HUDEP-2 (cell line): ENCODE measurements at regions not wholly inside any gene's neighbourhood (a gene's known extent, or its start where the extent isn't known, plus 50 kb on each side); places are given as distances from the start of the nearest gene placed in this dataset.
"Not testable (repeated sequence)": the region's sequence is repeated elsewhere in the genome, so short reads cannot be mapped to it uniquely, and the experiment has no call there.

Experiments
- DNase-seq, 76 experiments: peaks; one replicate each; lab custom pipeline; 2025; ENCODE audit not compliant: unreplicated experiment in 76 of 76; lab: John Stamatoyannopoulos, UW

DNA sequence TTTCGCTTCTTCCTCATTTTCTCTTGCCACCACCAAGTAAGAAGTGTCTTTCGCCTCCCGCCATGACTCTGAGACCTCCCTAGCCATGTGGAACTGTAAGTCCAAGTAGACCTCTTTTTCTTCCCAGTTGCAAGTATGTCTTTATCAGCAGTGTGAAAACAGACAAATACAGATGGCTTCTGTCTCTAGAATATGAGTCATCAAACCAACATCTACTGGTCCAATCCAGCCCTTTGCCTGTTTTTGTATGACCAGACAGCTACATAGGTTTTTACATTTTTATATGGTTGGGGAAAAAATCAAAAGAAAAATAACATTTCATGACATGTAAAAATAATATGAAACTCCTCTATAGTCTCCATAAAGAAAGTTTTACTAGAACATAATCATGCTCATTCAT is 118.7 kb upstream of the PTPRG start:
- no peak for DNase-seq

DNA sequence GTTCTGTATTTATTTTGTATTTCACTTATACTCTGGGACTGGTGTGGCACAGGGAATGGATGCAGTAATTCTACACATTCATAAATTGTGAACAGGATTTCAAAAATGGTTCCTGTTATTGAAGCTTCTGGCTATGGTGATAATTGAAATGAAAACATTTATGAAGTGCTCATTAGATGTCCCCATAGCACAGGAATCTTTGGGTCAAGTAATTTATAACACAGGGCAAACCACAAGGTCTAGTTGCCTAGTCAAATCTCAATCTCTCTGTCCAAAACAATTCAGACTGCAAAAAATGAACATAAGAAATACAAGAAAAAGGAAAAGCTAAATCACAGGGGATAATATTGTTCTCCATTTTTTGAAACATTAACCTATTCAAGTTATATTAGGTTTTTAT is 117.5 kb upstream of the PTPRG start:
- no peak for DNase-seq

GRCh38 chr3:61444782-61445181 is 116.6 kb upstream of the PTPRG start:
- DNase-seq, result no peak

GRCh38 chr3:61445924-61446323 is 115.4 kb upstream of the PTPRG start:
- DNase-seq, result no peak

GRCh38 chr3:61446341-61446740 is 115.0 kb upstream of the PTPRG start:
- no peak for DNase-seq

DNA sequence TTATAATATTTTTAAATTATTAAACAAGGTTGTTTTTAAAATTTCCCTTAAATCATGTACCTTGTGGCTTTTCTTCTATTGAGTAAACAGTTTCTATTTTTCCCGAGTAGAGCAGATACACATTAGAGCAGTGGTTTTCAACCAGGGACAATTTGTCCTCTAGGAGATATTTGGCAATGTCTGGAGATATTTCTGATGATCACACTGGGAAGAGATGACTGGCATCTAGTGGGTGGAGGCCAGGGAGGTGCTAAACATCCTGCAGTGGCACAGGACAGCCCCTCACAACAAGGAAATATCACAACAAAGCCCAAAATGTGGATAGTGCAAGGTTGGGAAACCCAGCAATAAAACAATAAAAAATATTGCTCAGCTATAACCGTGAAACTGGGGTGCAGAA is 113.0 kb upstream of the PTPRG start:
- no peak for DNase-seq

DNA sequence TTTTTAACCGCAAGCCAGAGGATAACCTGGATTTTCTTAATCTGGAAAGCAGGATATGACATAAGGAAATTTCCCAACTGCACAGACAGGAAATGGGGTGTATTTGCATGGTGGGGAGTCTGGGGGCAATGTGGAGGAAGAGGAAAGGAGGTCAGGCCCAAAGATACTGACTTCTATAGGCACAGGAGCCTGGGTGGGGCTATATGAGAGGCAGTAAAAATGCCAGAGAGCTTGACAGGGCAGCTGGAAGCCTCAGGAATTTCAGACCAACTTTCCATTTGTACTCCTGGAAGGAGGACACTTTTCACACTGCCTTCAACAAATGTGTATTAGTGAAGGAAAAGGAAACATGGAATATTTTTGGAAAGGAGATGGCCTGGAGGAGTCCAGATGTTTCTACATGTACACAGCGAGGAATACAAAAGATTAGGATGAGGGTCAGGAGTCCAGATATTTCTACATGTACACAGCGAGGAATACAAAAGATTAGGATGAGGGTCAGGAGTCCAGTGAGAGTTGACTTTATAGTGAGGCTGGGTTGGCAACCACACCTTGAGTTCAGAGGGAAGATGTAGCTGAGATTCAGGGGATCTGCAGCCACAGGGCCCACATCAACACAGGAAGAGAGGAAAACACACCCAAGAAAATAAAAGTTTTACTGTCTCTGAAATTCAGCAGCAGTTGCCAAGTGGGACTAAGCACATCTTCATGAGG is 111.9 kb upstream of the PTPRG start:
- no peak for DNase-seq

GRCh38 chr3:61450866-61451265 is 110.5 kb upstream of the PTPRG start:
- no peak for DNase-seq

GRCh38 chr3:61451841-61452240 is 109.5 kb upstream of the PTPRG start:
- no peak for DNase-seq

- DNase-seq, result no peak
These were observed 108.8 kb upstream of the PTPRG start for GRCh38 chr3:61452535-61453090.

DNA sequence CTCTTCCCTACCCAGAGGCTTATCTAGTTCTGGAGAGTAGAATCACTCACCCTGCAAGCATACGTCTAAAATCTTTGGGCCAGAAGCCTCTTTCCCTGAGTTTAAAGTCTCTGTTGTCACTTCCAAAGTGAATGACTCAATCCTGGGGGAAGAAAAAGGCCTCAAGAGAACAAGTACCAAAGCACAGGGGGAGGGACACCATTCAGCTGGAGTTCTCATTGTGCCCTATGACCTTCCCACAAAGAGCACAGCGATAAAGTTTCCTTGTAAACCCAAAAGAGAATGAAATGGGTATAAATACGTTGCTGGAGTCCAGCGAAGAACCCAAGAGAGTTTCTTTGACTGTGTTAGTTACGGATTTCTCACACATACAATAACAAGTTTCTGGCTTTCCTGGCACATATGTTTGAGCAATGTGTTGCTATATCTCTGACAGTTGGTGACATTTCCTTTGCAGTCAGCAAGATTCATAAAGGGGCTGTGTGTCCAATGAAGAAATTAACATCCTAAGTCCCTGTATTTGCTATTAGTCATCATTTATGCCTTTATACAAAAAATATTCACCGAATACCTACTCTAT is 107.3 kb upstream of the PTPRG start:
- DNase-seq, result no peak

DNA sequence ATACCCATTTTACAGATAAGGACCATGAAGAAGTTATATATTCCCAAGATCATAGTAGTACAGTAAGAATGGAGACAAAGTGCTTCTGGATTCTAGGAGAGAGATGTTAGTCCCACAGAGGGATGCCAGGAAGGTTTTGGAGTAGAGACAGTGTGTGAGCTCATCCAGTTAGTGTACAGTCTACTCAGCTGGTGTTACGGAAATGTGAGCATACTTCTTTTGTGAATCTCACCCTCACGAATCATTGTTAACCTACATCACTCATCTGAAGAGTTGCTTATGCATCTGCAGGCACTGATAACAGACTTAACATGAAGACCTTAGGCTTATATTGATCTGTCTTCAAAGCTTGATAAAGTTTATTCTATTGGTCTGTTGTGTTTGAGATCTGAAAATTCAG is 106.6 kb upstream of the PTPRG start:
- DNase-seq, result no peak

GRCh38 chr3:61460636-61461035 is 100.7 kb upstream of the PTPRG start:
- no peak for DNase-seq

- DNase-seq, result no peak
These were observed 98.2 kb upstream of the PTPRG start for GRCh38 chr3:61463191-61463590.

- no peak for DNase-seq
These were observed 96.7 kb upstream of the PTPRG start for GRCh38 chr3:61464518-61465140.

- DNase-seq, result no peak
These were observed 95.0 kb upstream of the PTPRG start for GRCh38 chr3:61466357-61466756.

- DNase-seq, result no peak
These were observed 77.4 kb upstream of the PTPRG start for GRCh38 chr3:61483997-61484396.

- no peak for DNase-seq
These were observed 68.0 kb upstream of the PTPRG start for GRCh38 chr3:61493339-61493738.

- not testable (repeated sequence) for DNase-seq
These were observed 67.1 kb upstream of the PTPRG start for GRCh38 chr3:61494309-61494708.

- DNase-seq, result no peak
These were observed 63.9 kb upstream of the PTPRG start for GRCh38 chr3:61497463-61497862.

- DNase-seq, result no peak
These were observed 56.2 kb upstream of the PTPRG start for GRCh38 chr3:61505197-61505596.

DNA sequence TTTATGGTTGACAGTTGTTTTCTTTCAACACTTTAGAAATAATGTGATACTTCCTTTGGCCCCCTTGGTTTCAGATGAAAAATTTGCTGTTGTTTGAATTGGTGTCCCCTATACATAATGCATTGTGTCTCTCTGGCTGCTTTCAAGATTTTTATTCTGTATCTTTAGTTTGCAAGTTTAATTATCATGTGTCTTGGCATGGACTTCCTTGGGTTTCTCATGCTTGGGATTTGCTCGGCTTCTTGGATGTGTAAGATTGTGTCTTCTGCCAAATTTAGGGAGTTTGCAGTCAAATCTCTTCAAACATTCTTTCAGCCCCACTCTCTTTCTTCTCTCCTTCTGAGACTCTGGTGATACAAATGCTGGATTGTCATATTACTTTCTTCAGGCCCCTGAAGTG is 53.4 kb upstream of the PTPRG start:
- DNase-seq, result no peak
